NCI-H2171 treated with DMSO at 0.1 percent for 48 hours (cell line): ENCODE measurements at regions not wholly inside any gene's neighbourhood (a gene's known extent, or its start where the extent isn't known, plus 50 kb on each side); places are given as distances from the start of the nearest gene placed in this dataset.
A peak's percentile ranks its signal among the peaks of the same experiment; 100 is the strongest.

Experiments used
- DNase-seq: peaks from one replicate; lab custom pipeline; 2025; lab: John Stamatoyannopoulos, UW

DNA sequence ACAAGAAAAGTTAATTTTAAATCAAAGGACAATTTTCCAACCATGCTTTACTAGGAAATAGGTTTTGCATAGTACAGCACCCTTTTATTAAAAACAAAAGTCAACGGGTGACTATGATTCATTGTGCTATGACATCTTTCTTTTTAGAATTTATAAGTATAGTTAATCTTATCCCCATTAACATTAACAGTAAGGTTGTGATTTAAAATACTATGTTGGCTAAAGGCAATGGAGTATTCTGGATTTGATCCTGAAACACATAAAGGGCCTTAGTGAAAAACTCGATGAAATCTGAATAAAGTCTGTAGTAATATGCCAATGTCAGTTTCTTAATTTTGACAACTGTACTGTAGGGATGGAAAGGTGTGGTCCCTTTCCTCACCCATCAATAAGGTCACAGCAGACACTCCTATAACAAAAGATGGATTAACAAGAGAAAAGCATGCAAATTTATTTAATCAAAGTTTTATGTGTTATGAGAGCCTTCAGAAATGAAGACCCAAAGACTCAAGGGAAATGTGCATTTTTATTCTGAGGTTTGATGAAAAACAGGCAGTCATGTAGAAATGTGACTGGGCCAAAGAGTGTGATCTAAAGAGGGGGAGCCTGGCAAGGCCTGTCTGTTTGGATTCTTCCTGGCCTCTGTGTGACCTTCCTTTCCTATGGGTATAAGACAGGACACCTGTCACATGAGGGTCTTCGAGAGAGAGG, 731.4 kb downstream of the TSN start:
- DNase-seq = no peak

DNA sequence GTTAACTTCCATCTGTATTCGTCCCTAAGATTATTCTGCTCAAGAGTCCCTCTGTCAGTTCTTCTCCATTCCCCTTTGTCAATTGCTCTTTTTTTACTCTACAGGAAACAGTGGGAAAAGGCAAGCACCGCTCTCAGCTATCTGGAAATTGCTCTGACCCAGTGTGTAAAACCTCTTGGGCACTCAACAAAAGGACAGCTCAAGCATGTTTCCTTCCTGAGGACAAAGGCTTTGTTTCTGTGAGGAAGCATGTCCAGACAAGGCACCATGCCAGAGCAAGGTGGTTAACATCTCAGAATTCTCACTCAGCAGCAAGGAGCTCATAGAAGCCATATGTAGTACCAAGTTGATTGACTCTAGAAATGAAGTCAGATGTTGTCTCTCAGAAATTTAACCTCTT, 735.6 kb downstream of the TSN start:
- no peak for DNase-seq

DNA sequence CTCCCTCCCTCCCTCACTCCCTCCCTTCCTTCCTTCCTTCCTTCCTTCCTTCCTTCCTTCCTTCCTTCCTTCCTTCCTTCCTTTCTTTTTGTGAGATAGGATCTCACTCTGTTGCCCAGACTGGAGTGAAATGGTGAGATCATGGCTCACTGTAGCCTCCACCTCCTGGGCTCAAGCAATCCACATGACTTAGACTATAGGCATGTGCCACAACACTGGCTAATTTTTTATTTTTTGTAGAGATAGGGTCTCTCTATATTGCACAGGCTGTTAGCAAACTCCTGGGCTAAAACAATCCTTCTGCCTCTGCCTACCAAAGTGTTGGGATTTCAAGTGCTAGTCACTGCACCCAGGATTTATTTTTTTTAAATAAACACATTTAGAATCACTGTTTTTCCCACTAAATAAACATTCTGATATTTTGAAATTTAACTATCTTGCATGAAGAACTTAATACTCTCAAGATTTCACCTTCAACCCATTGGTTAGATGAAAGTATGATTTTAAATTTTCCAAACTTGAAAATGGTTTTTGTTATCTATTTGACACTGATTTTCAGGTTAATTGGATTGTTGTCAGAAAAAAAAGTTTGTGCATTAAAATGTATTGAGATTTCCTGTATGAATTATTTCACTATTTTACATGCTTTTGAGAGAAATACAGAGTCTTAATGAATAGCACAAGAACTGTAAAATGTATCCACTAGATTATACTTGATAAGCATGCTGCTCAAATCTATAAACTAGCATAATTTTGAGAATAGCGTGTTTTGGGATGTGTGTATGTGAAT, 745.1 kb downstream of the TSN start:
- no peak for DNase-seq

DNA sequence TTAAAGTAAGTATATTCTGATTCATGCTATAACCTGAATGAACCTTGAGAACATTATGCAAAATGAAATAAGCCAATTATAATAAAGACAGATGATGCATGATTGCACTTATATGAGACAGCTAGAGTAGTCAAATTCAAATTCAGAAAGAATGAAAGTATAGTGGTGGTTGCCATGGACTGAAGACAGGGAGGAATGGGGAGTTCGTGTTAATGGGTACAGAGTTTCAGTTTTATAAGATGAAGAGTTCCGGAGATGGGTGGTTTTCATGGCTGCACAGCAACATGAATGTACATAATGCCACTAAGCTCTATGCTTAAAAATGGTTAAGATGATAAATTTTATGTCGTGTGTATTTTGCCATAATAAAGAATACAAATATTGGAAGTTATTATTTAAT, 751.2 kb downstream of the TSN start:
- DNase-seq = no peak

DNA sequence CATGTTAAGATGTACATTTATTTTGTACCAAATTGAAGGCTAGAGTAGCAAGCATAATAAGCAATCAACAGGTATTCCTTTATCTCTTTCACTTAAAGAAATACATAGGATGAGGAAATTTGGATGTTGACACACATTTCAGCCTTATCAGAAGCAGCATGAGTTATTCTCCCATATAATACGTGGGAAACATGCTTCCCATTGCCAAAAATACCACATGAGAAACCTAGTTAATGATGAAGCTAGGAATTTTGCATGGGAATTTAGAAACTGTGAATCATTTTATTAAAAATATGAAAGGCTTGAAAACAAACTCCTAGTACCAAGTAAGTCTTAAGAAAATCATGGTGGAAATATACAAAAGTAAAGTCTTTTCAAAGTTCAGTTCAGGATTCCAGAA, 751.8 kb downstream of the TSN start:
- no peak for DNase-seq

DNA sequence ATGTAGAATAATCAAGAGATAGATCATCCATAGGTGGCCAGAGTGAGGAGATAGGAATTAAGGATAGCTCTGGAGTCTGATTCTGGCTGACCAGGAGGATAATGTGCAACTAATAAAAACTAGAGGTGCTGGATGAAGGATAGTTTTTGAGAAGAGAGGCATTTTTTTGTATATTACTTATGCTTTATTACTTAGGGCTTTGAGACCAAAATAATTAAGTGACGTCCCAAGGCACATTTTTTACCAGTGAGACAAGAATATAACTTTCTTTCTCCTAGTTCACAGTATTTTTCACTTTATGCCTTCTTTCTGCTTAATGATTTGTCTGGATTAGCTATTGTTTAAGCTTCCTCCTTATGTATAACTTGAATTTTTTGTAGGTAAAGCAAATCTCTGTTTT, 756.6 kb downstream of the TSN start:
- no peak for DNase-seq

DNA sequence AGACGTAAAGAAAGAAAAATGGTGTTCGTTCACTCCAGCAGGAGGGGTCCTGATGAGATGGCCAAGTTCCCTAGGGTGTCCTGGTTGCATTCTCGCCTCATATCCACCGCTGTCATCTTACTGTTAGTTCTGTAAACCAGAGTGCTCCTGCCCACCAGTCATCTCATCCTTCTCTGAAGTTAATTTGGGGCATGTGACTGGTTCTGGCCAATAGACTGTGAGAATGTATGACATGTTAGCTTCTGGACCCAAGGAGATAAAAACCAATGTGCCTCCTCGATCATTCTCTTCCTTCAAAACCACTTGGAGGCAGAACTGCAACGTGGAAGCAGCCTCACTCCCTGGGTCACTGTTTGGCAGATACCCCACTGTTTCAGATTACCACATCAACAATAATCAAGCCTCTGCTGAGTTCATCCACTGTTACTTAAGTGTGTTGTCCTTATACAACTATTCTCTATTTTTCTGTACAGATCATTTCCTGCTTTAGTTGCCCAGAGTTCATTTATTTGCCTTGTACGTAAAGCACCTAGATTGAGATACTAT, 759.1 kb downstream of the TSN start:
- DNase-seq = no peak

DNA sequence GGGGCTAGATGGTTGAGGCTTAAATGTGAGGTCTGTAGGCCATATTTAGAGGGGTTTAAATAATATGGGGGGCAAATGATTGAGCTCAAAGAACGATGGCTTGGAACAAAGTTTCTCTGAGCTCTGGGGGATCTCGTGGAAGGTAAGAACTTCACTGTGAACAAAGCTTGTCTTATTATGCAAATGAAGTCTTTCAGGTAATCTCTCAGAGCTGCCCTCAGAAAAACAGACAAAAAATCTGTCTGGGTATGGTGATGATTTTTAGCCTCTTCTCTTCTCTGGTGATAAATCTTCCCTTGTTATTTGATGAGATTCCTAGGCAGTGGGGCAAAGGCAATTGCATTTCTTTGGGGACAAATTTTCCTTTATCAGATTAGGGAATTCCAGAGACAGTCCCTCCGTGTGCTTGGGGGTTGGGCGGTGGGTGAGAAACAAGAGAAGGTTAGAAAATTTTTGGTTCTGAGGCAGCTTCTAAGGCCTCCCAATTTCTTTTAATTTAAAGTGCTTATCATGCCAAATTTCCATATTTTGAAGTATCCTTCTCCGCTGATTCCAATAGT, 760.4 kb downstream of the TSN start:
- no peak for DNase-seq

DNA sequence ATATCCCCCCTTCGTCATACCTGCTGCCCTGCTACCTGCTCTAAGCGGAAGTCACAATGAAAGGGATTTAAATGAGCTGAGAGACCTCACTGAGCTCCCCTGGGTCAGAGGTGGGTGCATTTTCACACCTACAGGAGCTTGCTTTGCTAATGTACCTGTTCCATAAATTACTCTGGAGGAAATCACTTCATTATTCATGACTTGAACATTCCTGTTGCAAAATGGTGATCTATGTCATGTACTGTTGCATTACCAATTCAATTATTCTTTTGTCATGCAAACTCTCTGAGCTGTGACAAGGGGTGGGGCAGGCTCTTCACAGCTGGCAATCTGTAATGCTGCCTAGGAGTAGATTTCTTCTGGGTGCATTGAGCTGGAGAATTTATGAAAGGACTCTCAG, 761.3 kb downstream of the TSN start:
- DNase-seq = no peak

DNA sequence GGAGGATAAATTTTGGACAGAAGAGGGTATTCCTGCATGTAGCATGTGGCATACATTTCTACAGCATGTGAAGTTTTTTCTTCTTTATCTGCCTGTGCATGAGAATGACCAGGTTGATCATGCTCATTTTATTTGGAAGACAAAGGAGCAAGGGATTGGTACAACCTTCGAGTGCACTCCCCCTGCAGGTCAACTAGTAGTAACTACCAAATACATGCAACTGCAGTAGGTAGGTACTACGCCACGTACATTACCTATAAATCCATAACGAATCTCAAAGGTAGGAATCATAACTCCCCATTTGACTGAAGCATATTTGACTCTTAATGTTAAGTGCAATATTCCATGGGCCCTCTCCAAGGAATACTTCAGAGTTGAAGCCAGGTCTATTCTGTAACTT, 763.9 kb downstream of the TSN start:
- peak; percentile 21 for DNase-seq

DNA sequence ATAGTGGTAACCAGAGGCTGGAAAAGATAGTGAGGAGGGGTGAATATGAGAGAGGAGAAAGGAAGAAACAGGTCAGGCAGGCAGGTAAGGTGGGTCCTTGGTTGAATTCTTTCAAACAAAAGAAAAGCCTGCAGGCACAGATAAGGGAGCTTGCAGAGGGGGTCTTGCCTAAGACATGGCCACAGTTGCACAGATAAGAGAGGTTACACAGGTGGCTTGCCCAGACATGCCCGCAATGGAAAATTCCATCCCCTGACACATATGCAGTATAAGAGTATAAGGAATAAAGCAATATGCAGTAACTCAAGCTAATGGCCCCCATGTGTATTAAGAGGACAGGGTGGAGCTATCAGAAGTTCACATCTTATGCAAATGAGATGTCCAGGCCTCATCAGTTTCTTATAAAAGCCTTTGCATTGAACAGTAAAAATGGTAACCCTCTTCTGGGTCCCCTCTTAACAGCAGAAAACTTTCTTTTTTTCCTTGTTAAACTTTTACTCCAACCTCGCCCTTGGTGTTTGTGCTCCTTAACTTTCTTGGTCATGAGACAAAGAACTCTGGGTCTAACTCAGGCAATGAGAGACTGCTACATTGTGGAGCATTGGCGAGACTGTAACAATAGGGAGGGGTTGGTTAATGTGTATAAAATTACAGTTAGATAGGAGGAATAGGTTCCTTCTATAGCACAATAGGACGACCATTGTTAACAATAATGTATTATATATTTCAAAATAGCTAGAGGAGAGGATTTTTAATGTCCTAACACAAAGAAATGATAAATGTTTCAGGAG, 764.6 kb downstream of the TSN start:
- no peak for DNase-seq

DNA sequence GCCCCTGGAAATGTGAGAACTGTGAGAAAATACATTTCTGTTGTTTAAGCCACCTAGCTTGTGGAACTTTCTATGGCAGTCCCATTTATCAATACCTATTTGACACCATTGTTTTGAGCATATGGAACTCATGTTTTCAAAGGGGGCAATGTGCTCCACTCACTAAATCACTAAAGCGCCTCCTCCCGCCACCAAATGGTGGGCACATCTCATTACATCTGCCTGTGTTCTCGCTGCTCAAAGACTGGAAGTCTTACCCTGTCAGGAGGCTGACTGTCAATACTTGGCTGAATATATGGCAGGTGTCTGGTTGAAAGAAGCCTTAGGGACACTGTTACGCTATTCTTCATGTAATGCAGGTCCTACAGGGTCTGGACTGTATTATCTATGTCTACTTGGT, 767.7 kb downstream of the TSN start:
- DNase-seq = no peak

DNA sequence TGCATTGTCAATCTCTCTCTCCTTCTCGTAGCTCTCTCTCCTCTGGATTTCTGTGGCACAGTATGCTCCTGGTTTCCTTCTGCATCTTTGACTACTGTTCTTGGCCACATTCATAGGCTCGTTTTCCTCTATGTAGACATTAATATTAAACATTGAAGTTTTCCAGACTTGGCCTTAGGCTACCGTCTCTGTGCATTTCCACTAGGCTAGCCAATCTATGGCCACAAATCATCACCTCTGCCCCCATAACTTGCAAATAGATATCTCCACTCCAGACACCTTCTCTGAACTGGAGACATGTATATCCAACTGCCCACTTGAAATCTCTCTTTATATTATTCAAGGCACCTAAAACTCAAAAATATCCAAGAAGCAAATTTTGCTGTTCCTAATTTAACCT, 768.5 kb downstream of the TSN start:
- no peak for DNase-seq

DNA sequence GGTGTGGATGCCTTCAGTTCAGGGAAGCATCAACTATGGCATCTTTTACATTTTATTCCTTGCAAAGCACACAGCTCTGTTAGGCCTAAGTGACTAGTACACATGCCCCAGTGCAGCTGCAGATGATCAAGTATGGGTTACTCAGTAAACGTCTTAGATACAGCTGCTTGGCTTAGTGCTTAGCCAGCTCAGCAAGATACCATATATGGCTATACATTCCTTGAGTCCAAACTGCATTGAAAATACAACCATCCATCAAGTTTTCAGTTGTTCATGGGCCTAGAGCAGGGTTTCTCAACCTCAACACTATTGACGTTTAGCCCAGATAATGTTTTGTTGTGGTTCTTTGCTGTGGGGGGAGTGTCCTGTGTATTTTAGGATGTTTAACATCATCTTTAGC, 769.9 kb downstream of the TSN start:
- no peak for DNase-seq

DNA sequence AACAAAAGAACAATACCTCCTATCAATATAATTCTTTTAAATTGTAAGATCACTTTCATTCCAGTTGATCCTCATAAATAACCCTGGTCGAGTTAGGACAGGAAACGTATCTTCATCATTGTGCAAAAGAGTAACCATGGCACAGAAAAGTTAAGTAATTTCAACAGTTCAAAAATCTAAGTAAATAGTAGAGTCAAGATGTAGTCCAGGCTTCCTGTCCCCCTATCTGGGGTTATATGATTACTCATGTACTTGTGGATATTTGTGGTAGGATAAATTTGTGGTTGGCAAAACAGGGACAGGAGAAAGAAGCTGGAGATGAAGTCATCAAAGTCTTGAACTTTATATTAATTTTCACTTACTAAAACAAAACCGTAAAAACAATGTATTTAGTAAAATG, 772.6 kb downstream of the TSN start:
- no peak for DNase-seq

DNA sequence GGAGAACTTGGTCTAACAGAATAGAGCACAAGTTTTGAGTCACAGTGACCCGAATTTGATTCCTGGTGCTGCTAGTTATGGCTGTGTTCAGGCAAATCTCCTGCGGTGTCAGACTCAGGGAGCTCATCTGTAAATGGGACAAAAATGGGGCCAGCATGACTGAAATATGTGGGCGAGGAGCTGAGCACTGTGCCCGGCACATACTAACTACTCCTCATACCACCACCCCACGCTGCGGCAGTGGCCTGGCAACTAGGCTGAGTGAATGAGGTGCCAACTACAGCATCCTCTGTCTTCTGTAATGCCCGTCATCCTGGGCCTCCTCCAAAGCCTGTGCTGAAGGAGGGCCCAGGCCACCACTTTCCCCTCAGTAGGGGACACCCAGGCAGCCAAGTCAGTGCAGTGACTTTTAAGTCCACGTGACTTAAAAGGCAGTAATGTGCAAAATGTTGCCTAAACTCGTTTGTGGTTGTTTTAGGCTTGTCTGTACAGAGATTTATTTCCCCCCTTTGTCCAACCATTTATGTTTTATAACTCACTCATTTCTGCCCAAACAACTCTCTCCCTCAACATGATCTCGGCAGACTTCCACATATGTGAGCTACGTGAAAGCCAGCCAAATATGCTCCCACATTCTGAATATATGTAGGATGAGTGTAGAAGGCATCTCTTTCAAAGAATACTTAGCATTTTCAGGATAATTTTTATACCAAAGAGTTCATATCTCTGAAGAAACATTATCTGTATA, 773.7 kb downstream of the TSN start:
- DNase-seq = no peak

DNA sequence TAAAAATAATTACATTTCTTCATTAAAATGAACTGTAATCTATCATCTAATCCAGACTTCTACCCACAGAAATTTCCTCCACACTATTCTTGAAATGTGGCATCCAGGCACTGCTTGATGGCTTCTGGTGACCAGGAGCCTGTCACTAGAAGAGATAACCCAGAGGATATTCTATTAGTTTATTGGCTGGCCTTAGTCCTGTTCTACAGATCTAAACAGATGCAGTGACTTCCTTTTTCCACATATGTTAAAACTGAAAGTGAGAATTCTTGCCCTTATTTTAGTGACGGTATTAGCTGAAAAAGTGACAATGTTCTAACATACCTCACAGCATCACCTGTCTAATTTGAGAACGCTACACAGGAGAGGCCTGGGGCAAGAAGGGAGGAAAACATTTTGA, 775.4 kb downstream of the TSN start:
- no peak for DNase-seq

DNA sequence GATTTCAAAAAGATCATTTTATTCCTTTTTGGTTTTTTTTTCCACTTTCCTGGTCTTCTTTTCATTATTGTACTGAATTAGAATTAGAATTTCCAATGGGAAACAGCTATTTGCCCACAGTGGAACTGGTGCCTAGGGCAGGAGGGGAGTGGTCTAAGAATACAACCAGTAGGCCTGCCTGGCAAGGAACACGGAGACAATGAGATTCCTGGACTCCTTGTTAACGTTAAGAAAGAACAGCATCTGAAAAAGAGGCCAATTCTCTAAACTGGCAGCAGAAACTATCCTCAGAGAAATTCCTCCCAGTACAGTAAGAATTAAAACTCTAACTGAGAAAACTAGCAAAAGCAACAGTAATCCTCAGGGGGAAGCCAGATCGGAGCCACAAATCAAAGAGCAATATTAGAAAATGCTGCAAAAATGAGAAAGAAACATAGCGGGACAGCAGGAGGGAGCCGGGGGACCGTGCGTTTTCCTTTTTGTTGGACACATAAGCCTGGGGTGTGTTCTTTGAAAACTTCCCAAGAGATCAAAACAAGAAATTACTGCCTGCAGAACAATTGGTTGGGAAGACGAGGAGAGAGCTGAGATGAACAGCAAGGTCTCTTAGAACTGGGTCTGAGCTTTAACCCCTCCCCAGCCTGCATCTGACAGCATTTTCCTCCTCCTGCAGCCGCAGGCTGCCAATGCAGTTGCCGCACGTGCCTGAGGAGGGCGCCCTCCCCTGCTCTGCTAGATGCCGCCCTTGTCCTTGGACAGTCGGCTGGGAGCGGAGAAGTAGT, 776.0 kb downstream of the TSN start:
- DNase-seq = no peak

DNA sequence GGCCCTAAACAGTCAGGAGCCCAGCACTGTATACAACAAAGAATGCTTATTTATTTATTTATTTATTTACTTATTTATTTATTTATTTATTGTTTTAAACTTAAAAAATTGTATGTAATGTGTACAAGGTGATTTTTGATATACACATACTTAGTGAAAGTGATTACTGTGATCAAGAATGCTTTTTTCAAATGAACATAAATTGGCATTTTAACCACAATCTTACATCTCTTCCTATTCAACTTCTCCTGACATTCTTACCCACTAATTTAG, 776.6 kb downstream of the TSN start:
- no peak for DNase-seq

DNA sequence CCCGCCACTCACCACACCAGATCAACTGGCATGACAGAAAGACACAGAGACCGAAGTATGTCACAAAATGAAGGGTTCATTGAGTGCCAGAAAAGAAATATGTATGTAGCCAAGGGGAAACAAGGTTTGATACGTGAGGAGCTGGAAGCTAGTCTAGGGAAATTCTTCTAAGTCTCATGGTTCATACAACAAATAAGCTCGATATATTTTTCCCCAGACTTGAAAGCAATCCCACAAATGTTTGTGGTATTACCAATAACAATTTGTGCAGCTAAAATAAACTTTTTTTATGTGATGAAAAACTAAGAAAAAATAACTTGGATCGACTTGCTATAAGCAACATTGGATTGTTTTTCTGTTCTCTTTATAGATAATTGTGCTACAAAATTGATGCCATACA, 777.0 kb downstream of the TSN start:
- DNase-seq = no peak

DNA sequence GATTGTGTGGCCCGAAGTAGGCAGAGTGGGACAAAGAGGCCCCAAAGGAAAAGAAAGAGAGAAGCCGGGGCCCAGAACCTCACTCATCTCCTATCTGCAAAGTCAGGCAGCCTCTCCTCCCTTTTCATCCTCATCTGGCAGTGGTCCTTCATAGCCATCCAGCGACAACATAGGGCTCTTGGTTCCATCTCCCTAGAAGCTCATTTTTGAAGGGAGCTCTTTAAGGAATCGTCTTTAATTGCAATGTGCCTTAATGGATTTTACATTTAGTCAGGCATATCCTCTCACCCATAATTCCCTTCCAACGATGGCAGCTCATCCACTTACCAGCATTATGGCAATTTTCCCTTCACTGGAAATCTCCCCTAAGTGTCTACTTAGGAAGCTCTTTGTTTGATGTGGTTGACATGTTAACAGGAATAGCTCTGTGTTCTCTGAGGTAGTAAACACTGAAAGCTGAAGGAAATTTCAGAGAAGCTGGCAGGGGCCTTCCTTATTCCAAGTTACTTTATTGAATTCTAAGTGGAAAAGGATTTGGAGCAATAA, 780.6 kb downstream of the TSN start:
- no peak for DNase-seq
